SK-N-MC (cell line): ENCODE measurements at regions not wholly inside any gene's neighbourhood (a gene's known extent, or its start where the extent isn't known, plus 50 kb on each side); places are given as distances from the start of the nearest gene placed in this dataset.

Source experiments
- EZH2 ChIP-seq: fragments of 200-600 bp; sonication (generic); IDR thresholded peaks from one replicate; pipeline ENCODE4 v1.6.1; 2017; ENCODE audit warnings: antibody characterized with exemption
- FOXP2 ChIP-seq: optimal IDR thresholded peaks from 2 replicates; pipeline ENCODE3; 2011; ENCODE audit warnings: mild to moderate bottlenecking, moderate library complexity; ENCODE audit not compliant: insufficient read depth; ENCODE audit errors: extremely low read length, control extremely low read depth
- POLR2AphosphoS5 ChIP-seq: IDR thresholded peaks from 2 replicates; pipeline ENCODE4 v1.6.1; 2012; ENCODE audit warnings: mild to moderate bottlenecking, low read depth, low read length, borderline replicate concordance

DNA sequence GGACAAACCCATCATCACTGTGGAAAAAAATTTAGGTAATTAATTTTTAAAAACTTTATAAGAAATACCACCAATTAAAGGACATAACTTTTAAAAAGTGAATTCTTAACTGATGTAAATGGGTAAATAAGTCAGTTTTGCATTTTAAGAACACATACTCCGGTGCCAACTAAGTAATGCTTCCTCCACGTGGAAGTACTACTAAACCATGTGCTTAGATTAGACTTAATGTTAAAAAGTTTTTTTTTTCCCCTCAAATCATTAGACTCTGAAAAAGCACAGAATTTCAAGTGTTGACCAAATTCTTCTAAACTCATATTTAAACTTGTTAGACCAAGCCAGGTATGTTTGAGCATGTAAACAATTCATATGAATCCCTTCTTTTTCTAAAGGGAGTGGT is 242.0 kb downstream of the NFKBIZ start:
- TF ChIP-seq EZH2 (no peak), POLR2AphosphoS5 (no peak), FOXP2 (no peak)
